IPS-NIHi7 (cell line): ENCODE measurements at regions not wholly inside any gene's neighbourhood (a gene's known extent, or its start where the extent isn't known, plus 50 kb on each side); places are given as distances from the start of the nearest gene placed in this dataset.

Experiments
- DNase-seq: peaks from one replicate; pipeline ENCODE4 v3.0.0; 2012; ENCODE audit warnings: mixed read lengths; ENCODE audit errors: extremely low spot score

- no peak for DNase-seq
These were observed 286.8 kb downstream of the LMO4 start for GRCh38 chr1:87615491-87615890.

GRCh38 chr1:87615901-87616300 is 287.2 kb downstream of the LMO4 start:
- no peak for DNase-seq

GRCh38 chr1:87620807-87621206 is 292.1 kb downstream of the LMO4 start:
- no peak for DNase-seq

GRCh38 chr1:87629673-87630072 is 301.0 kb downstream of the LMO4 start:
- DNase-seq: no peak

- no peak for DNase-seq
These were observed 303.6 kb downstream of the LMO4 start for GRCh38 chr1:87632232-87632631.

- no peak for DNase-seq
These were observed 307.7 kb downstream of the LMO4 start for GRCh38 chr1:87636198-87636892.

- DNase-seq: no peak
These were observed 310.0 kb downstream of the LMO4 start for GRCh38 chr1:87638636-87639035.

GRCh38 chr1:87641996-87642395 is 313.3 kb downstream of the LMO4 start:
- DNase-seq: no peak

- DNase-seq: peak; percentile 25
These were observed 314.0 kb downstream of the LMO4 start for GRCh38 chr1:87642581-87643221.

GRCh38 chr1:87644033-87644578 is 315.4 kb downstream of the LMO4 start:
- DNase-seq: no peak

- no peak for DNase-seq
These were observed 316.0 kb downstream of the LMO4 start for GRCh38 chr1:87644579-87645190.

GRCh38 chr1:87647430-87648177 is 318.9 kb downstream of the LMO4 start:
- DNase-seq: no peak

GRCh38 chr1:87648323-87649119 is 319.8 kb downstream of the LMO4 start:
- DNase-seq: no peak

GRCh38 chr1:87650306-87650705 is 321.6 kb downstream of the LMO4 start:
- DNase-seq: no peak

- DNase-seq: no peak
These were observed 323.5 kb downstream of the LMO4 start for GRCh38 chr1:87652176-87652575.

- DNase-seq: no peak
These were observed 336.5 kb downstream of the LMO4 start for GRCh38 chr1:87665151-87665550.

- DNase-seq: no peak
These were observed 338.0 kb downstream of the LMO4 start for GRCh38 chr1:87666681-87667080.

- DNase-seq: no peak
These were observed 341.0 kb downstream of the LMO4 start for GRCh38 chr1:87669674-87670073.

GRCh38 chr1:87673309-87673708 is 344.6 kb downstream of the LMO4 start:
- DNase-seq: no peak

GRCh38 chr1:87673748-87674147 is 345.1 kb downstream of the LMO4 start:
- DNase-seq: no peak

- DNase-seq: no peak
These were observed 346.1 kb downstream of the LMO4 start for GRCh38 chr1:87674791-87675190.
